Liver (tissue), 8 donors: ENCODE measurements at regions not wholly inside any gene's neighbourhood (a gene's known extent, or its start where the extent isn't known, plus 50 kb on each side); places are given as distances from the start of the nearest gene placed in this dataset.
"Not testable (repeated sequence)": the region's sequence is repeated elsewhere in the genome, so short reads cannot be mapped to it uniquely, and the experiment has no call there.

Source experiments
- DNase-seq: peaks from one replicate; pipeline ENCODE4 v3.0.0-alpha.2; 2017; ENCODE audit warnings: low spot score
- H3K27ac ChIP-seq, 2 donors: one replicate each; pipeline ENCODE4 v1.7.0; 2013; ENCODE audit warnings: inconsistent platforms in 2 of 2, low read length in 2 of 2, control low read depth in 1 of 2, low read depth in 1 of 2, mild to moderate bottlenecking in 1 of 2
- H3K27me3 ChIP-seq, 4 donors: one replicate each; pipeline versions ENCODE4 v1.6.1 to v1.7.0; 2013; ENCODE audit warnings: low read length in 3 of 4, inconsistent platforms in 1 of 4, mild to moderate bottlenecking in 1 of 4, moderate library complexity in 1 of 4; ENCODE audit not compliant: control insufficient read depth in 4 of 4, insufficient read depth in 4 of 4
- H3K36me3 ChIP-seq, 4 donors: one replicate each; pipeline versions ENCODE4 v1.6.1 to v1.7.0; 2013; ENCODE audit warnings: low read length in 3 of 4, mild to moderate bottlenecking in 3 of 4, low read depth in 1 of 4, moderate library complexity in 1 of 4; ENCODE audit not compliant: control insufficient read depth in 4 of 4, insufficient read depth in 3 of 4
- H3K4me1 ChIP-seq, 4 donors: one replicate each; pipeline versions ENCODE4 v1.6.1 to v1.7.0; 2013; ENCODE audit warnings: low read length in 3 of 4, mild to moderate bottlenecking in 3 of 4, moderate library complexity in 1 of 4; ENCODE audit not compliant: control insufficient read depth in 4 of 4, insufficient read depth in 4 of 4
- H3K4me3 ChIP-seq, 3 donors: one replicate each; pipeline versions ENCODE4 v1.6.1 to v1.7.0; 2013; ENCODE audit warnings: low read length in 3 of 3, control low read depth in 1 of 3, low read depth in 1 of 3, mild to moderate bottlenecking in 1 of 3
- H3K9ac ChIP-seq, 2 donors: one replicate each; pipeline ENCODE4 v1.7.0; 2013; ENCODE audit warnings: low read length in 2 of 2, mild to moderate bottlenecking in 2 of 2, moderate library complexity in 2 of 2, control low read depth in 1 of 2, low read depth in 1 of 2
- H3K9me3 ChIP-seq, 4 donors: one replicate each; pipeline versions ENCODE4 v1.6.1 to v1.7.0; 2013; ENCODE audit warnings: low read length in 3 of 4; ENCODE audit not compliant: control insufficient read depth in 4 of 4
- EGR1 ChIP-seq, 2 donors: IDR thresholded peaks; 2 replicates each; pipeline ENCODE4 v1.6.1; 2016 to 2018; ENCODE audit warnings: antibody characterized with exemption in 2 of 2, low read depth in 2 of 2
- FOXA1 ChIP-seq: IDR thresholded peaks from 2 replicates; pipeline ENCODE4 v1.6.1; 2016; ENCODE audit warnings: antibody characterized with exemption
- FOXA2 ChIP-seq: IDR thresholded peaks from 2 replicates; pipeline ENCODE4 v1.6.1; 2016; ENCODE audit warnings: antibody characterized with exemption
- GABPA ChIP-seq, 2 donors: IDR thresholded peaks in 1 of 2; conservative IDR thresholded peaks in 1 of 2; 2 replicates each; pipeline ENCODE4 v1.6.1; 2016; ENCODE audit warnings: antibody characterized with exemption in 2 of 2, mild to moderate bottlenecking in 1 of 2, moderate library complexity in 1 of 2
- HNF4A ChIP-seq, 2 donors: conservative IDR thresholded peaks; 2 replicates each; pipeline ENCODE4 v1.6.1; 2016; ENCODE audit warnings: antibody characterized with exemption in 2 of 2, mild to moderate bottlenecking in 2 of 2
- HNF4G ChIP-seq: IDR thresholded peaks from 2 replicates; pipeline ENCODE4 v1.6.1; 2016; ENCODE audit warnings: antibody characterized with exemption
- JUND ChIP-seq, 2 donors: IDR thresholded peaks; 2 replicates each; pipeline ENCODE4 v1.6.1; 2016; ENCODE audit warnings: antibody characterized with exemption in 2 of 2
- NR2F2 ChIP-seq: IDR thresholded peaks from 2 replicates; pipeline ENCODE4 v1.6.1; 2016; ENCODE audit warnings: antibody characterized with exemption
- RAD21 ChIP-seq, 2 donors: IDR thresholded peaks; 2 replicates each; pipeline ENCODE4 v1.6.1; 2016; ENCODE audit warnings: antibody characterized with exemption in 2 of 2, mild to moderate bottlenecking in 2 of 2
- RXRA ChIP-seq, 2 donors: IDR thresholded peaks; 2 replicates each; pipeline ENCODE4 v1.6.1; 2017 to 2018; ENCODE audit warnings: antibody characterized with exemption in 2 of 2, mild to moderate bottlenecking in 1 of 2
- SP1 ChIP-seq: IDR thresholded peaks from 2 replicates; pipeline ENCODE4 v1.6.1; 2018; ENCODE audit warnings: antibody characterized with exemption, mild to moderate bottlenecking
- TAF1 ChIP-seq: conservative IDR thresholded peaks from 2 replicates; pipeline ENCODE4 v1.6.1; 2016; ENCODE audit warnings: antibody characterized with exemption, mild to moderate bottlenecking
- YY1 ChIP-seq: IDR thresholded peaks from 2 replicates; pipeline ENCODE4 v1.6.1; 2016; ENCODE audit warnings: antibody characterized with exemption, mild to moderate bottlenecking
- WGBS: extraction: QIAGEN DNeasy Blood & Tissue Kit; methylation state at CpG from one replicate; pipeline ENCODE4 v1.1.7; 2013; 5-methylcytosine and 5-hydroxymethylcytosine counted together
- TF ChIP-seq, protein P1 (sequence below): IDR thresholded peaks from 2 replicates; pipeline ENCODE4 v1.6.1; 2016; ENCODE audit warnings: antibody characterized with exemption
- TF ChIP-seq, protein P2 (sequence below): IDR thresholded peaks from 2 replicates; pipeline ENCODE4 v1.6.1; 2016; ENCODE audit warnings: antibody characterized with exemption, mild to moderate bottlenecking
- TF ChIP-seq, protein P3 (sequence below): IDR thresholded peaks from 2 replicates; pipeline ENCODE4 v1.6.1; 2016; ENCODE audit warnings: antibody characterized with exemption
- TF ChIP-seq, protein P4 (sequence below): fragments of 150-350 bp; IDR thresholded peaks from 2 replicates; pipeline ENCODE4 v1.5.1; 2017; ENCODE audit warnings: improper control_type of control experiment, low read depth, low read length; ENCODE audit not compliant: missing input control
- TF ChIP-seq, protein P5 (sequence below): IDR thresholded peaks from 2 replicates; pipeline ENCODE4 v1.6.1; 2016; ENCODE audit warnings: antibody characterized with exemption
- donor health status: healthy.
- donor health status: healthy.
- donor health status: healthy.
- donor health status: healthy.
- donor health status: healthy.

DNA sequence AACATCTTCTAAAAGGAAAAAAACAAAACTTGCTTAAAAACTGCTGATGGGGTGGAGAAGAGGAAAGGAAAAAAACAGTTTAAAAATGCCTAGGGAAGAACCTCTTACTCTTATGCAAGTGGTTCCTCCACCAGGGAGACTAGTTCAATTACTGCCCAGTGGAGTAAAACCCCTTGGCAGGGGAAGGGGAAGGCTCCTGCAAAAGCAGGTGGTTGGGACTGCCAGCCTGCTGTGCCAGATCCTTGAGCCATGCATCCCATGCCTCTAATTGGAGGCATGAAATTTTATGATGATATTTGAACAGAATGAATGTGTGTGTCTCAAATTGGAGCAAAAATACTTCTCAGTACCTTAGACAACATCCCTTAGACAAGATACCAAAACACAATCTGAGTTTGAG is 118.8 kb downstream of the FSCB start:
- H3K27me3 ChIP-seq, result no peaks in the 10 kb centered on the region
- no peak overlapping the region for H3K4me3 ChIP-seq
- TF ChIP-seq HNF4A (conservative IDR thresholded peaks at IDR 0.05) (no peak), FOXA1 (no peak), HNF4G (no peak), EGR1 (IDR thresholded peaks at IDR 0.05; ENCODE audit: low read depth in 2 of 2) (no peak), GABPA (IDR thresholded peaks at IDR 0.05 in 1 of 2, conservative IDR thresholded peaks at IDR 0.05 in 1 of 2) (no peak), FOXA2 (no peak), JUND (IDR thresholded peaks at IDR 0.05) (no peak), YY1 (no peak), RXRA (IDR thresholded peaks at IDR 0.05) (no peak), SP1 (no peak), RAD21 (IDR thresholded peaks at IDR 0.05) (no peak), TAF1 (no peak), NR2F2 (no peak)
- TF ChIP-seq, protein P1, sequence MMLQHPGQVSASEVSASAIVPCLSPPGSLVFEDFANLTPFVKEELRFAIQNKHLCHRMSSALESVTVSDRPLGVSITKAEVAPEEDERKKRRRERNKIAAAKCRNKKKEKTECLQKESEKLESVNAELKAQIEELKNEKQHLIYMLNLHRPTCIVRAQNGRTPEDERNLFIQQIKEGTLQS, result no peak
- TF ChIP-seq, protein P2, sequence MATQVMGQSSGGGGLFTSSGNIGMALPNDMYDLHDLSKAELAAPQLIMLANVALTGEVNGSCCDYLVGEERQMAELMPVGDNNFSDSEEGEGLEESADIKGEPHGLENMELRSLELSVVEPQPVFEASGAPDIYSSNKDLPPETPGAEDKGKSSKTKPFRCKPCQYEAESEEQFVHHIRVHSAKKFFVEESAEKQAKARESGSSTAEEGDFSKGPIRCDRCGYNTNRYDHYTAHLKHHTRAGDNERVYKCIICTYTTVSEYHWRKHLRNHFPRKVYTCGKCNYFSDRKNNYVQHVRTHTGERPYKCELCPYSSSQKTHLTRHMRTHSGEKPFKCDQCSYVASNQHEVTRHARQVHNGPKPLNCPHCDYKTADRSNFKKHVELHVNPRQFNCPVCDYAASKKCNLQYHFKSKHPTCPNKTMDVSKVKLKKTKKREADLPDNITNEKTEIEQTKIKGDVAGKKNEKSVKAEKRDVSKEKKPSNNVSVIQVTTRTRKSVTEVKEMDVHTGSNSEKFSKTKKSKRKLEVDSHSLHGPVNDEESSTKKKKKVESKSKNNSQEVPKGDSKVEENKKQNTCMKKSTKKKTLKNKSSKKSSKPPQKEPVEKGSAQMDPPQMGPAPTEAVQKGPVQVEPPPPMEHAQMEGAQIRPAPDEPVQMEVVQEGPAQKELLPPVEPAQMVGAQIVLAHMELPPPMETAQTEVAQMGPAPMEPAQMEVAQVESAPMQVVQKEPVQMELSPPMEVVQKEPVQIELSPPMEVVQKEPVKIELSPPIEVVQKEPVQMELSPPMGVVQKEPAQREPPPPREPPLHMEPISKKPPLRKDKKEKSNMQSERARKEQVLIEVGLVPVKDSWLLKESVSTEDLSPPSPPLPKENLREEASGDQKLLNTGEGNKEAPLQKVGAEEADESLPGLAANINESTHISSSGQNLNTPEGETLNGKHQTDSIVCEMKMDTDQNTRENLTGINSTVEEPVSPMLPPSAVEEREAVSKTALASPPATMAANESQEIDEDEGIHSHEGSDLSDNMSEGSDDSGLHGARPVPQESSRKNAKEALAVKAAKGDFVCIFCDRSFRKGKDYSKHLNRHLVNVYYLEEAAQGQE, result no peak
- TF ChIP-seq, protein P3, sequence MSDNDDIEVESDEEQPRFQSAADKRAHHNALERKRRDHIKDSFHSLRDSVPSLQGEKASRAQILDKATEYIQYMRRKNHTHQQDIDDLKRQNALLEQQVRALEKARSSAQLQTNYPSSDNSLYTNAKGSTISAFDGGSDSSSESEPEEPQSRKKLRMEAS, result no peak
- TF ChIP-seq, protein P4, sequence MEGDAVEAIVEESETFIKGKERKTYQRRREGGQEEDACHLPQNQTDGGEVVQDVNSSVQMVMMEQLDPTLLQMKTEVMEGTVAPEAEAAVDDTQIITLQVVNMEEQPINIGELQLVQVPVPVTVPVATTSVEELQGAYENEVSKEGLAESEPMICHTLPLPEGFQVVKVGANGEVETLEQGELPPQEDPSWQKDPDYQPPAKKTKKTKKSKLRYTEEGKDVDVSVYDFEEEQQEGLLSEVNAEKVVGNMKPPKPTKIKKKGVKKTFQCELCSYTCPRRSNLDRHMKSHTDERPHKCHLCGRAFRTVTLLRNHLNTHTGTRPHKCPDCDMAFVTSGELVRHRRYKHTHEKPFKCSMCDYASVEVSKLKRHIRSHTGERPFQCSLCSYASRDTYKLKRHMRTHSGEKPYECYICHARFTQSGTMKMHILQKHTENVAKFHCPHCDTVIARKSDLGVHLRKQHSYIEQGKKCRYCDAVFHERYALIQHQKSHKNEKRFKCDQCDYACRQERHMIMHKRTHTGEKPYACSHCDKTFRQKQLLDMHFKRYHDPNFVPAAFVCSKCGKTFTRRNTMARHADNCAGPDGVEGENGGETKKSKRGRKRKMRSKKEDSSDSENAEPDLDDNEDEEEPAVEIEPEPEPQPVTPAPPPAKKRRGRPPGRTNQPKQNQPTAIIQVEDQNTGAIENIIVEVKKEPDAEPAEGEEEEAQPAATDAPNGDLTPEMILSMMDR, result no peak
- TF ChIP-seq, protein P5, sequence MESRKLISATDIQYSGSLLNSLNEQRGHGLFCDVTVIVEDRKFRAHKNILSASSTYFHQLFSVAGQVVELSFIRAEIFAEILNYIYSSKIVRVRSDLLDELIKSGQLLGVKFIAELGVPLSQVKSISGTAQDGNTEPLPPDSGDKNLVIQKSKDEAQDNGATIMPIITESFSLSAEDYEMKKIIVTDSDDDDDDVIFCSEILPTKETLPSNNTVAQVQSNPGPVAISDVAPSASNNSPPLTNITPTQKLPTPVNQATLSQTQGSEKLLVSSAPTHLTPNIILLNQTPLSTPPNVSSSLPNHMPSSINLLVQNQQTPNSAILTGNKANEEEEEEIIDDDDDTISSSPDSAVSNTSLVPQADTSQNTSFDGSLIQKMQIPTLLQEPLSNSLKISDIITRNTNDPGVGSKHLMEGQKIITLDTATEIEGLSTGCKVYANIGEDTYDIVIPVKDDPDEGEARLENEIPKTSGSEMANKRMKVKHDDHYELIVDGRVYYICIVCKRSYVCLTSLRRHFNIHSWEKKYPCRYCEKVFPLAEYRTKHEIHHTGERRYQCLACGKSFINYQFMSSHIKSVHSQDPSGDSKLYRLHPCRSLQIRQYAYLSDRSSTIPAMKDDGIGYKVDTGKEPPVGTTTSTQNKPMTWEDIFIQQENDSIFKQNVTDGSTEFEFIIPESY, result no peak
- H3K9ac ChIP-seq, result no peak overlapping the region
- H3K36me3 ChIP-seq, result no peaks in the 10 kb centered on the region
- no peaks in the 10 kb centered on the region for H3K9me3 ChIP-seq
- H3K4me1 ChIP-seq, result no peaks in the 10 kb centered on the region
- no peak overlapping the region for H3K27ac ChIP-seq
- no peak for DNase-seq

DNA sequence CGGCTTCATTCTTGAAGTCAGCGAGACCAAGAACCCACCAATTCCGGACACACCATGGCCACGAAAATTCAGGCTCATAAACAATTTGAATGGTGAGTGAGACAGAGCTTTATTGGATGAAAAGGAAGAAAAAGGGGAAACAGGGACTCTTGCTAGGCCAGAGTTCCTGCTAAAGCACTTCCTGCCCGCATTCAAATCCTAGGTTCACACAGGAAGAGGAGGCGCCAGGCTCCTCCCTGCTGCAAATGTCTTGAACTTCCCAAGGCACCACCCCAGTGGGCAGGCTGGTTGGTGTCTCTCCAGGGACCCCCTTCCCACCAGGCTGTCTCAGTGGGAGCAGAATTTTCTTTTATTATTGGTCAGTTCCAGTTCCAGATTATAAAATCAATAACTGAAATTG is 121.2 kb downstream of the FSCB start:
- Histone ChIP-seq H3K27ac (no peak overlapping the region), H3K36me3 (no peaks in the 10 kb centered on the region), H3K9ac (no peak overlapping the region), H3K4me1 (no peaks in the 10 kb centered on the region), H3K4me3 (no peak overlapping the region), H3K9me3 (no peaks in the 10 kb centered on the region), H3K27me3 (no peaks in the 10 kb centered on the region)
- TF ChIP-seq, protein P1, result no peak
- DNase-seq, result no peak
- WGBS, result 85% methylated on average over 6 of the region's 6 CpGs

DNA sequence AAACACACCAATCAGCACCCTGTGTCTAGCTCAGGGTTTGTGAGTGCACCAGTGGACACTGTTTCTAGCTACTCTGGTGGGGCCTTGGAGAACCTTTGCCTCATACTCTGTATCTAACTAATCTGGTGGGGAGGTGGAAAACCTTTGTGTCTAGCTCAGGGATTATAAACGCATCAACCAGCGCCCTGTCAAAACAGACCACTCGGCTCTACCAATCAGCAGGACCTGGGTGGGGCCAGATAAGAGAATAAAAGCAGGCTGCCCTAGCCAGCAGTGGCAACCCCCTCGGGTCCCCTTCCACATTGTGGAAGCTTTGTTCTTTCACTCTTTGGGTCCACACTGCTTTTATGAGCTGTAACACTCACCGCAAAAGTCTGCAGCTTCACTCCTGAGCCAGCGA is 121.8 kb downstream of the FSCB start:
- not testable (repeated sequence) for H3K9ac ChIP-seq, DNase-seq, H3K27me3 ChIP-seq, H3K36me3 ChIP-seq, H3K4me3 ChIP-seq, H3K4me1 ChIP-seq, H3K9me3 ChIP-seq, H3K27ac ChIP-seq
- WGBS, result 90% methylated on average over 6 of the region's 6 CpGs

DNA sequence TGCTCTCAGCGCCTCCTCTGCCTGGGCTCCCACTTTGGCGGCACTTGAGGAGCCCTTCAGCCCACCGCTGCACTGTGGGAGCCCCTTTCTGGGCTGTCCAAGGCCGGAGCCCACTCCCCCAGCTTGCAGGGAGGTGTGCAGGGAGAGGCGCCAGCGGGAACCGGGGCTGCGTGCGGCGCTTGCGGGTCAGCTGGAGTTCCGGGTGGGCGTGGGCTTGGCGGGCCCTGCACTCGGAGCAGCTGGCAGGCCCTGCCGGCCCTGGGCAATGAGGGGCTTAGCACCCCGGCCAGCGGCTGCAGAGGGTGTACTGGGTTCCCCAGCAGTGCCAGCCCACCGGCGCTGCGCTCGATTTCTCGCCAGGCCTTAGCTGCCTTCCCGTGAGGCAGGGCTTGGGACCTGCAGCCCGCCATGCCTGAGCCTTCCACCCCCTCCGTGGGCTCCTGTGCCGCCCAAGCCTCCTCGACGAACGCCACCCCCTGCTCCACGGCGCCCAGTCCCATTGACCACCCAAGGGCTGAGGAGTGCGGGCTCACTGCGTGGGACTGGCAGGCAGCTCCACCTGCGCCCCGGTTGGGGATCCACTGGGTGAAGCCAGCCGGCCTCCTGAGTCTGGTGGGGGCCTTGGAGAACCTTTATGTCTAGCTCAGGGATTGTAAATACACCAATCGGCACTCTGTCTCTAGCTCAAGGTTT is 122.3 kb downstream of the FSCB start:
- H3K27me3 ChIP-seq, H3K9me3 ChIP-seq, H3K9ac ChIP-seq, H3K27ac ChIP-seq, H3K4me3 ChIP-seq, H3K4me1 ChIP-seq, DNase-seq, H3K36me3 ChIP-seq: not testable (repeated sequence)
- 96% methylated on average over 38 of the region's 38 CpGs for WGBS
